Endothelial cell (in vitro differentiated cells): ENCODE measurements at regions not wholly inside any gene's neighbourhood (a gene's known extent, or its start where the extent isn't known, plus 50 kb on each side); places are given as distances from the start of the nearest gene placed in this dataset.

Experiments
- DNase-seq: peaks from one replicate; pipeline ENCODE4 v3.0.0; 2021; ENCODE audit warnings: low spot score
- H3K27ac Mint-ChIP-seq: one replicate; pipeline ENCODE4 v1.8.0; 2021; ENCODE audit warnings: mixed read lengths, inconsistent platforms; ENCODE audit not compliant: unreplicated experiment
- H3K27me3 Mint-ChIP-seq: one replicate; pipeline ENCODE4 v1.8.0; 2021; ENCODE audit warnings: mild to moderate bottlenecking, moderate library complexity, mixed read lengths, inconsistent platforms; ENCODE audit not compliant: unreplicated experiment
- H3K36me3 Mint-ChIP-seq: one replicate; pipeline ENCODE4 v1.8.0; 2021; ENCODE audit warnings: mild to moderate bottlenecking, low read depth, mixed read lengths, inconsistent platforms; ENCODE audit not compliant: unreplicated experiment
- H3K4me1 Mint-ChIP-seq: one replicate; pipeline ENCODE4 v1.8.0; 2021; ENCODE audit warnings: mild to moderate bottlenecking, mixed read lengths, inconsistent platforms; ENCODE audit not compliant: unreplicated experiment
- H3K4me3 Mint-ChIP-seq: one replicate; pipeline ENCODE4 v1.8.0; 2021; ENCODE audit warnings: mild to moderate bottlenecking, mixed read lengths, inconsistent platforms; ENCODE audit not compliant: unreplicated experiment
- H3K9me3 Mint-ChIP-seq: one replicate; pipeline ENCODE4 v1.8.0; 2021; ENCODE audit warnings: mixed read lengths, inconsistent platforms; ENCODE audit not compliant: unreplicated experiment
- TF ChIP-seq, protein P1 (sequence below): fragments of 200-600 bp; sonication (generic); IDR thresholded peaks from one replicate; pipeline ENCODE4 v1.5.0; 2021; ENCODE audit warnings: antibody characterized with exemption; ENCODE audit not compliant: unreplicated experiment

DNA sequence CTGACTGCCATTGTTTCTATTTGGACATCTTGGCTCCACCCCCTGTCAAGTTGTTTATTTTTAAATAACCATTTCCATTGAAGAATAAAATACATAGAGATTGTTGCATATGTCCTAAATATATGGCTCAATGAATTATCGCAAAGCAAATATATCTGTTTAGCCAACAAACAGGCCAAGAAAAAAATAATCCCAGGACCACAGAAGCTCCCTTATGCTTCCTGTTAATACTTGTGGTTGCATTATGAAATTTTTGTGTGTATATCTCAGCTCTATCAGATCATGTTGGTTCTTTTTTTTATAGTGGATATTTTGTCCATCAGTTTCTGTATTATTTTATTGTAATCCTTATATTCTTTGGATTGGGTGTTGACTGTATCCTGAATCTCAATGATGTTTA is 53.4 kb upstream of the CYP2C8 start:
- TF ChIP-seq, protein P1, sequence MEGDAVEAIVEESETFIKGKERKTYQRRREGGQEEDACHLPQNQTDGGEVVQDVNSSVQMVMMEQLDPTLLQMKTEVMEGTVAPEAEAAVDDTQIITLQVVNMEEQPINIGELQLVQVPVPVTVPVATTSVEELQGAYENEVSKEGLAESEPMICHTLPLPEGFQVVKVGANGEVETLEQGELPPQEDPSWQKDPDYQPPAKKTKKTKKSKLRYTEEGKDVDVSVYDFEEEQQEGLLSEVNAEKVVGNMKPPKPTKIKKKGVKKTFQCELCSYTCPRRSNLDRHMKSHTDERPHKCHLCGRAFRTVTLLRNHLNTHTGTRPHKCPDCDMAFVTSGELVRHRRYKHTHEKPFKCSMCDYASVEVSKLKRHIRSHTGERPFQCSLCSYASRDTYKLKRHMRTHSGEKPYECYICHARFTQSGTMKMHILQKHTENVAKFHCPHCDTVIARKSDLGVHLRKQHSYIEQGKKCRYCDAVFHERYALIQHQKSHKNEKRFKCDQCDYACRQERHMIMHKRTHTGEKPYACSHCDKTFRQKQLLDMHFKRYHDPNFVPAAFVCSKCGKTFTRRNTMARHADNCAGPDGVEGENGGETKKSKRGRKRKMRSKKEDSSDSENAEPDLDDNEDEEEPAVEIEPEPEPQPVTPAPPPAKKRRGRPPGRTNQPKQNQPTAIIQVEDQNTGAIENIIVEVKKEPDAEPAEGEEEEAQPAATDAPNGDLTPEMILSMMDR: no peak
- Mint-ChIP-seq H3K4me3 (no peak overlapping the region), H3K4me1 (peaks cover 9% of the 10 kb centered on the region)

DNA sequence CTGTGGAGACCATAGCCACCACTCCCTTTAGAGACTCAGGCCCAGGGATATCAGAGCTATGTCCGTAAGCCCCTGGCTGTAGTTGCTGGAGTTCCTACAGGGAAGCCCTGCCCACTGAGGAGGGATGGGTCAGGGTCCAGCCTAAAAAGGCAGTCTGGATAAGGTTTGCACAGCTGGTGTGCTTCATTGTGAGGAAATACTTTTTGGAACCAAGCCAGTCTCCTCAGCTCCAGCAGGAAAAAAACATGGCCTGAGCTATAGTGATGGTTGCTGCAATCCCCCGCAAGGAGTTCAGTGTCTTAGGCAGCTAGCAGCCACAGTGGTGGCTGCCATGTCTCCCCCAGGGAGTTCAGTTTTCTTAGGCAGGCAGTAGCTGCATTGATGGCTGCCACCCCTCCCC is 52.6 kb upstream of the CYP2C8 start:
- Mint-ChIP-seq H3K4me3 (no peak overlapping the region), H3K27ac (no peak overlapping the region), H3K36me3 (peaks cover 11% of the 10 kb centered on the region), H3K4me1 (peaks cover 9% of the 10 kb centered on the region), H3K27me3 (peaks cover 2% of the 10 kb centered on the region), H3K9me3 (peaks cover 10% of the 10 kb centered on the region)
- no peak for DNase-seq
- TF ChIP-seq, protein P1: no peak

More for the DNA sequence above, 53.4 kb upstream of the CYP2C8 start:
- Mint-ChIP-seq H3K27me3 (peaks cover 2% of the 10 kb centered on the region), H3K9me3 (peaks cover 8% of the 10 kb centered on the region), H3K27ac (no peak overlapping the region), H3K36me3 (peaks cover 11% of the 10 kb centered on the region)
- DNase-seq: no peak
